GM23338 (cell line): ENCODE measurements at regions not wholly inside any gene's neighbourhood (a gene's known extent, or its start where the extent isn't known, plus 50 kb on each side); places are given as distances from the start of the nearest gene placed in this dataset.

Experiments used
- EZH2 ChIP-seq: fragments of 200-600 bp; sonication (generic); IDR thresholded peaks from one replicate; pipeline ENCODE4 v1.8.0; 2017; ENCODE audit warnings: antibody characterized with exemption, mild to moderate bottlenecking, low read depth; ENCODE audit not compliant: unreplicated experiment
- EZH2phosphoT487 ChIP-seq: fragments of 200-600 bp; sonication (generic); IDR thresholded peaks from one replicate; pipeline ENCODE4 v1.8.1; 2018; ENCODE audit warnings: antibody characterized with exemption; ENCODE audit not compliant: unreplicated experiment
- JUNB ChIP-seq: IDR thresholded peaks from one replicate; pipeline ENCODE4 v1.6.1; 2016; ENCODE audit warnings: antibody characterized with exemption; ENCODE audit not compliant: unreplicated experiment
- NANOG ChIP-seq: IDR thresholded peaks from 2 replicates; pipeline ENCODE4 v1.6.1; 2016; ENCODE audit warnings: antibody characterized with exemption, borderline replicate concordance
- POLR2AphosphoS5 ChIP-seq: IDR thresholded peaks from 2 replicates; pipeline ENCODE4 v1.6.1; 2016; ENCODE audit warnings: antibody characterized with exemption, low read depth
- STAT1 ChIP-seq: IDR thresholded peaks from one replicate; pipeline ENCODE4 v1.6.1; 2016; ENCODE audit warnings: antibody characterized with exemption; ENCODE audit not compliant: unreplicated experiment
- ZNF331 ChIP-seq: fragments of 250-450 bp; sonication (Bioruptor Pico); IDR thresholded peaks from 2 replicates; pipeline ENCODE4 v1.5.0; 2020; ENCODE audit warnings: low read depth, mild to moderate bottlenecking, moderate library complexity
- TF ChIP-seq, protein P1 (sequence below): fragments of 250-450 bp; sonication (Bioruptor Pico); IDR thresholded peaks from 2 replicates; pipeline ENCODE4 v1.5.0; 2020; ENCODE audit warnings: mild to moderate bottlenecking, moderate library complexity
- TF ChIP-seq, protein P2 (sequence below): IDR thresholded peaks from one replicate; pipeline ENCODE4 v1.6.1; 2018; ENCODE audit warnings: antibody characterized with exemption; ENCODE audit not compliant: unreplicated experiment

DNA sequence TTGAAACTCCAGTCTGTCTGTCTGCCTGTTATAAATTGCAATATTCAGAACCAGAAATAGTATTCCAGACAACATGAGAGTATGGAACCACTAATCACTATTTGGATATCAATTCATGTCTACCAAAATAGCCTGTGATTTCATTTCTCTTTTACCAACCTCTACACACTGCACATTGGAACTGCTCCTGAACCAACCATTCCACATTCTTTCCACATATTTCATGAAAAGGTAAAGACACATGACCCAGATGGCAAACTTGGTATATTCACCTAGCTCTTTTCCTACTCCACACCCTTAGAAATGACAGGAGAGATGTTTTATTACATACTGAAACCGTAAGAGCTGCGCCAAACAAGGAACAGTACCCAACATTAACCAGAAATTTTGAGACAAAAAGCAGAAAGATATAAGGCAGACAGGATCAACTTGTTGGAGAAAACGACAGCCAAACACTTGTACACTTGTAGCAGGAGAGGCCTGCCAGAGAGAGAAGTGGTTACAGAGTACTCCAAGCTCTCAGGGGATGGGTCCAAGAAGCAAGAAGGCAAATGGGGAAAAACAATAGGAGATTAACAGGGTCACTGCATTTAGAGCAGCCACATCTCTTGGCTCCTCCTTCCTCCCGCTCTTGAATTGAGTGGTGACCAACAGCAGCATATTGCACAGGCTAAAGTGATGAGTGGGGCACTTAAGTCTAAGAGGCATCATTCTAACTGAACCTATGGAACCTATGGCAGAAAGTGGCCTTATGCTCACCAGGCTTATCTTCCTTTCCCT is 148.7 kb downstream of the SETD4 start (continued):
- TF ChIP-seq, protein P1, sequence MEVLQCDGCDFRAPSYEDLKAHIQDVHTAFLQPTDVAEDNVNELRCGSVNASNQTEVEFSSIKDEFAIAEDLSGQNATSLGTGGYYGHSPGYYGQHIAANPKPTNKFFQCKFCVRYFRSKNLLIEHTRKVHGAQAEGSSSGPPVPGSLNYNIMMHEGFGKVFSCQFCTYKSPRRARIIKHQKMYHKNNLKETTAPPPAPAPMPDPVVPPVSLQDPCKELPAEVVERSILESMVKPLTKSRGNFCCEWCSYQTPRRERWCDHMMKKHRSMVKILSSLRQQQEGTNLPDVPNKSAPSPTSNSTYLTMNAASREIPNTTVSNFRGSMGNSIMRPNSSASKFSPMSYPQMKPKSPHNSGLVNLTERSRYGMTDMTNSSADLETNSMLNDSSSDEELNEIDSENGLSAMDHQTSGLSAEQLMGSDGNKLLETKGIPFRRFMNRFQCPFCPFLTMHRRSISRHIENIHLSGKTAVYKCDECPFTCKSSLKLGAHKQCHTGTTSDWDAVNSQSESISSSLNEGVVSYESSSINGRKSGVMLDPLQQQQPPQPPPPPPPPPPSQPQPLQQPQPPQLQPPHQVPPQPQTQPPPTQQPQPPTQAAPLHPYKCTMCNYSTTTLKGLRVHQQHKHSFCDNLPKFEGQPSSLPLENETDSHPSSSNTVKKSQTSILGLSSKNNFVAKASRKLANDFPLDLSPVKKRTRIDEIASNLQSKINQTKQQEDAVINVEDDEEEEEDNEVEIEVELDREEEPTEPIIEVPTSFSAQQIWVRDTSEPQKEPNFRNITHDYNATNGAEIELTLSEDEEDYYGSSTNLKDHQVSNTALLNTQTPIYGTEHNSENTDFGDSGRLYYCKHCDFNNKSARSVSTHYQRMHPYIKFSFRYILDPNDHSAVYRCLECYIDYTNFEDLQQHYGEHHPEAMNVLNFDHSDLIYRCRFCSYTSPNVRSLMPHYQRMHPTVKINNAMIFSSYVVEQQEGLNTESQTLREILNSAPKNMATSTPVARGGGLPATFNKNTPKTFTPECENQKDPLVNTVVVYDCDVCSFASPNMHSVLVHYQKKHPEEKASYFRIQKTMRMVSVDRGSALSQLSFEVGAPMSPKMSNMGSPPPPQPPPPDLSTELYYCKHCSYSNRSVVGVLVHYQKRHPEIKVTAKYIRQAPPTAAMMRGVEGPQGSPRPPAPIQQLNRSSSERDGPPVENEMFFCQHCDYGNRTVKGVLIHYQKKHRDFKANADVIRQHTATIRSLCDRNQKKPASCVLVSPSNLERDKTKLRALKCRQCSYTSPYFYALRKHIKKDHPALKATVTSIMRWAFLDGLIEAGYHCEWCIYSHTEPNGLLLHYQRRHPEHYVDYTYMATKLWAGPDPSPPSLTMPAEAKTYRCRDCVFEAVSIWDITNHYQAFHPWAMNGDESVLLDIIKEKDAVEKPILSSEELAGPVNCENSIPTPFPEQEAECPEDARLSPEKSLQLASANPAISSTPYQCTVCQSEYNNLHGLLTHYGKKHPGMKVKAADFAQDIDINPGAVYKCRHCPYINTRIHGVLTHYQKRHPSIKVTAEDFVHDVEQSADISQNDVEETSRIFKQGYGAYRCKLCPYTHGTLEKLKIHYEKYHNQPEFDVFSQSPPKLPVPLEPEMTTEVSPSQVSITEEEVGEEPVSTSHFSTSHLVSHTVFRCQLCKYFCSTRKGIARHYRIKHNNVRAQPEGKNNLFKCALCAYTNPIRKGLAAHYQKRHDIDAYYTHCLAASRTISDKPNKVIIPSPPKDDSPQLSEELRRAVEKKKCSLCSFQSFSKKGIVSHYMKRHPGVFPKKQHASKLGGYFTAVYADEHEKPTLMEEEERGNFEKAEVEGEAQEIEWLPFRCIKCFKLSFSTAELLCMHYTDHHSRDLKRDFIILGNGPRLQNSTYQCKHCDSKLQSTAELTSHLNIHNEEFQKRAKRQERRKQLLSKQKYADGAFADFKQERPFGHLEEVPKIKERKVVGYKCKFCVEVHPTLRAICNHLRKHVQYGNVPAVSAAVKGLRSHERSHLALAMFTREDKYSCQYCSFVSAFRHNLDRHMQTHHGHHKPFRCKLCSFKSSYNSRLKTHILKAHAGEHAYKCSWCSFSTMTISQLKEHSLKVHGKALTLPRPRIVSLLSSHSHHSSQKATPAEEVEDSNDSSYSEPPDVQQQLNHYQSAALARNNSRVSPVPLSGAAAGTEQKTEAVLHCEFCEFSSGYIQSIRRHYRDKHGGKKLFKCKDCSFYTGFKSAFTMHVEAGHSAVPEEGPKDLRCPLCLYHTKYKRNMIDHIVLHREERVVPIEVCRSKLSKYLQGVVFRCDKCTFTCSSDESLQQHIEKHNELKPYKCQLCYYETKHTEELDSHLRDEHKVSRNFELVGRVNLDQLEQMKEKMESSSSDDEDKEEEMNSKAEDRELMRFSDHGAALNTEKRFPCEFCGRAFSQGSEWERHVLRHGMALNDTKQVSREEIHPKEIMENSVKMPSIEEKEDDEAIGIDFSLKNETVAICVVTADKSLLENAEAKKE (CRISPR knock-in tag) = no peak
- TF ChIP-seq EZH2phosphoT487 (no peak), POLR2AphosphoS5 (no peak), EZH2 (no peak), ZNF331 (CRISPR knock-in tag) (no peak), JUNB (no peak), NANOG (no peak), STAT1 (no peak)
- TF ChIP-seq, protein P2, sequence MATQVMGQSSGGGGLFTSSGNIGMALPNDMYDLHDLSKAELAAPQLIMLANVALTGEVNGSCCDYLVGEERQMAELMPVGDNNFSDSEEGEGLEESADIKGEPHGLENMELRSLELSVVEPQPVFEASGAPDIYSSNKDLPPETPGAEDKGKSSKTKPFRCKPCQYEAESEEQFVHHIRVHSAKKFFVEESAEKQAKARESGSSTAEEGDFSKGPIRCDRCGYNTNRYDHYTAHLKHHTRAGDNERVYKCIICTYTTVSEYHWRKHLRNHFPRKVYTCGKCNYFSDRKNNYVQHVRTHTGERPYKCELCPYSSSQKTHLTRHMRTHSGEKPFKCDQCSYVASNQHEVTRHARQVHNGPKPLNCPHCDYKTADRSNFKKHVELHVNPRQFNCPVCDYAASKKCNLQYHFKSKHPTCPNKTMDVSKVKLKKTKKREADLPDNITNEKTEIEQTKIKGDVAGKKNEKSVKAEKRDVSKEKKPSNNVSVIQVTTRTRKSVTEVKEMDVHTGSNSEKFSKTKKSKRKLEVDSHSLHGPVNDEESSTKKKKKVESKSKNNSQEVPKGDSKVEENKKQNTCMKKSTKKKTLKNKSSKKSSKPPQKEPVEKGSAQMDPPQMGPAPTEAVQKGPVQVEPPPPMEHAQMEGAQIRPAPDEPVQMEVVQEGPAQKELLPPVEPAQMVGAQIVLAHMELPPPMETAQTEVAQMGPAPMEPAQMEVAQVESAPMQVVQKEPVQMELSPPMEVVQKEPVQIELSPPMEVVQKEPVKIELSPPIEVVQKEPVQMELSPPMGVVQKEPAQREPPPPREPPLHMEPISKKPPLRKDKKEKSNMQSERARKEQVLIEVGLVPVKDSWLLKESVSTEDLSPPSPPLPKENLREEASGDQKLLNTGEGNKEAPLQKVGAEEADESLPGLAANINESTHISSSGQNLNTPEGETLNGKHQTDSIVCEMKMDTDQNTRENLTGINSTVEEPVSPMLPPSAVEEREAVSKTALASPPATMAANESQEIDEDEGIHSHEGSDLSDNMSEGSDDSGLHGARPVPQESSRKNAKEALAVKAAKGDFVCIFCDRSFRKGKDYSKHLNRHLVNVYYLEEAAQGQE = no peak
